ENCODE measurements at regions not wholly inside any gene's neighbourhood (a gene's known extent, or its start where the extent isn't known, plus 50 kb on each side); places are given as distances from the start of the nearest gene placed in this dataset.

DNA sequence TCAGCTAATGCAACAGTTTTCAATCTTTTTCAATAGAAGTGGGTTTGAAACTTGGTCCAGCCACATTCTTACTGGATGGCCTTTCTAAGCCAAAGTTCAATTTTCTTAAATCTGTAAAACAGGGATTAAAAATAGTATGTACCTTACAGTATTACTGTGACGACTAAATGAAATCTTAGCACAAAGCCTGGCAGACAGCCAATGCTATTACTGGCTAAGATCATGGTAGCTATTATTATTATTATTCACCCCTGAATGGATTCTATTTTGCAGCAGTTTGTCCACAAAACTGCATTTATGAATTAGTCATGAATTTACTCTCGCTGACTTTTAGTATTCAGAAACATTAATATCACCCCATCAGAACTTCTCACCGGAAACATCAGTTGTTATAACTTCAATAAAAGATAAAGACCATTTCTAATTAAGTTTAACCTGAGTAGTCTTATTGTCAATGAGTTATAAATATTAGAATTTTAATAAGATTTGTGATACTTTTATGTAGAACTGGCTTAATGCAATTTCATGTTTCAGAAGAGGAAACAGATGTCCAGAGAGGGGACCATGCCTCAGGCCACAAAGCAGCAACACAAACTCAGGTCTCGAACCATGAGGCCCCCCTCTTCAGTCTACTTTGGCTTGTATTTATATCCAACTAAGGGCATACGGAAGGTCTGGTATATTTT lies 468.2 kb downstream of the ARHGEF28 start:
- DNase-seq (ENCODE audit: low read depth in 2 of 2), result no peak

DNA sequence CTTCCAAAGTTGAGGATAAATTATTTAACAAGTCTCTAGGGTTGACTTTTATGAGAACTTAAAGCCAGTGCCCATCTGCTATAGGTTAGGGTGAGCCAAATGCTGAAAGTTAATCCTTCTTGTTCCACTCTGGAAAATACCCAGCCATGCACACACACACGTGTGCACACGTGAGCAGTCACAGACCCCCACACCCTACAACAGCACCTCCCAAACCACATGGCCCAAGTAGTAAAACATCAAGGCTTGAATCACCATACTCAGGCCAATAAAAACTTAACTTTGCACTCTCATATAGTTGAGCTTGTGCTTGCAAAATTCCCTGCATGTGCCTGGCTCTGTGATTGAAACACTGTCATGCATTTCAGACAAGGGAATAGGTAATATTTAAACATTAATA lies 467.6 kb downstream of the ARHGEF28 start:
- no peak for DNase-seq (ENCODE audit: low read depth in 2 of 2)

DNA sequence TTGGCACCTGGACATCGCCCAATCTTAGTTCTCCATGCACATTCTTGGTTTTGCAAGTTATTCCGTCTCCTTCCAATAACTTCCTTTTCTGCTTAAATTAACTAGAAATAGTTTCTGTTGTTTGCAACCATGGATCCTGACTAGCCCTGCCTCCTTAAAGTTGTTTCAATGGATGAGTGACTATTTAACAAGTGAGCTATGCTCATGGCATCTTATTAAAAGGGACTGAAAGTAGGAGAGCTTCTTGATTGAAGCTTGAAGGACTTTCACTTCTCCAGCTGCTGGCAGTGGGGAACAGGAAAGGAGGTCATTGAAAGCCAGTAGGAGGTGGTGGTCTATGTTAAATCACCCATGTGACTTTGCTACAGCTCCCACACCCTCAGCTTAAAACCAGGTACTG lies 466.8 kb downstream of the ARHGEF28 start:
- DNase-seq (ENCODE audit: low read depth in 2 of 2), result no peak

GRCh38 chr5:74085782-74086181 lies 459.8 kb downstream of the ARHGEF28 start:
- no peak for DNase-seq (ENCODE audit: low read depth in 2 of 2)

GRCh38 chr5:74085186-74085585 lies 459.2 kb downstream of the ARHGEF28 start:
- no peak for DNase-seq (ENCODE audit: low read depth in 2 of 2)

DNA sequence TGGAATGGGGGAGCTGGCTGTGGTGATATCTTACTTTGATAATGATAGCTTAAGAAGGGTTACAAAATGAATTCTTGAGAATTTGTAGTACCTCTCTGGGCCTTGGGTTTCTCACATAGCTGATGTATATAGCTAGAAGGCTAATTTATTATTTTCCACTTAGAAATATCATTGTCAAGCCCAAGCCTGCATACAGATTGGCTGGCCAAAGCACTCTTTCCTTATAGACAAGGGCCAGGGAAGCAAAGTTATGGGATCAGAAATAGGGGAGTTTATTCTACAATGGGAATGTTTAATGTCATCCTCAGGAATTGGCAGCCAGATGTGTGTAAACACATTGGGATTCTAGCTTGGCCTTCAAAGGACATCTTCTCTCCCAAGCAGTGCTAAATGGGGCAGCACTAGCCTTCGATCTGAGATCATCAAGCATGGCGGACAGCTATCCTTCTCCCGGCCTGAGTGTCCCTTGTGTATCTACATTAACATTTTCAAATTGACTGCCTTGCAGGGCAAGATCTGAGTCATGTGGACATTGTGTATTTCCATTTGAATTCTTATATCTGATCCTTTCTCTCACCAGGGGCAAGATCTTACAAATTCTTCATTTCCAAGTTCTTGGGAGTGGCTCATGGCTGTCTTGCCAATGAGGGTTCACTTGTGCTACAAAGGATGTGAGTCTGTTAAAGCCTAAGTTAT lies 457.2 kb downstream of the ARHGEF28 start:
- DNase-seq (ENCODE audit: low read depth in 2 of 2), result no peak

DNA sequence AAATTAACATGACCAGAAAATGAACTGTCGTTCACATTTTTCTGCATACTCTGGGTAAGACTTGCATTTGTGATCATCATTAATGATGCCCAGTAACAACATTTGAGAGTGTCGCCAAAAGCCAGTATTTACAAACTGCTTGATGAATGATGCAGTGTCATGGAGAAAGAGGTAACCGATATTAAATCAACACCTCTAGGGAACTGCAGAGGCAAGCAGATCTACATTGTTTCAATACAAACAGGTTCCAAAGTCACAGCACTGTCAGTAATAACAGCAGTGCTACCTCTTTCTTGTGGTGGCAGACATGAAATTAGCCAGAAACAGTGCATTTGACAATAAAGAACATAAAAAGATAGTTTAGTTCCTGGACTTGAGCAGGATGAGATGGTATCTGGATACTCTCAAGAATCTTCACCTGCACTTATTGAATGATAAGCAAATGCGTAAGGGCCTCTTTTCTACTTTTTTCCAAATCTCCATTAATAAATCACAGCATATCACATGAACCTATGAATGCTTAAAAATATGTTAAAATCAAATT lies 456.6 kb downstream of the ARHGEF28 start:
- DNase-seq (ENCODE audit: low read depth in 2 of 2), result no peak

DNA sequence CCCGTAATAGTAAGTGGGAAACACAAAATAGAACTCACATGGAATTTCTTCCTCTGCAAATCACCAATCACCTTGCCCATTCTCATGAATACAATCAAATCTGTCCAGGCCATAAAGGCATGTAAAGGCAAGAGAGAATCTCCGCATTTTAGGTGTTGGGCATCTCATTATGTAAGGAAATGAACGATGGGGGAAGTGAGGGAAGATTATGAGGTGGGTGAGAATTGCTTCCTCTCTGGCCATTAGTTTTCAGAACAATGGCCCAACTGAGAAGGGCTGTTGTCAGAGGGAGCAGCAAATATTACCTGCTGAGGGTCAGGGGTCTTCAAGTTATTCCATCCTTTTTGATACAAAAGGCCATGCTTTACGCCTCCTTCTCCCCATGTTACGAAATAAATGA lies 455.1 kb downstream of the ARHGEF28 start:
- DNase-seq (ENCODE audit: low read depth in 2 of 2), result no peak

- no peak for DNase-seq (ENCODE audit: low read depth in 2 of 2)
These were observed 454.1 kb downstream of the ARHGEF28 start for GRCh38 chr5:74079971-74080556.

- no peak for DNase-seq (ENCODE audit: low read depth in 2 of 2)
These were observed 449.8 kb downstream of the ARHGEF28 start for GRCh38 chr5:74075501-74076484.

DNA sequence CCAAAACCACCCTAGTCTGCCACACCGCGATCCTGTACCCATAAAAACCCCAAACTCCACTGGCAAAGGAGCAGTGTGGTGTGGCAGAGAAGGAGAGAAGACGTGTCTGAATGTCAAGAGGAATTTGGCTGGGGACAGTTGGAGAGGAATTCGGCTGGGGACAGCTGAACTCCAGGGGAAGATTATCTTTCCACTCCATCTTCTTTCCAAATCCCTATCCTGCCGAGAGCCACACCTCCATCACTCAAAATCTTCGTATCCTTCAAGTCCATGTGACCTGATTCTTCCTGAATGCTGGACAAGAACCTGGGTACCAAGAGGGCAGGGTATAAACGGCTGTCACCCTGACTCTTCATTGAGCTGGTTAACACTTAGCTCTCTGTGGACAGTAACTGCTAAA lies 448.1 kb downstream of the ARHGEF28 start:
- DNase-seq (ENCODE audit: low read depth in 2 of 2), result no peak

- no peak for DNase-seq (ENCODE audit: low read depth in 2 of 2)
These were observed 447.3 kb downstream of the ARHGEF28 start for GRCh38 chr5:74073257-74073656.

DNA sequence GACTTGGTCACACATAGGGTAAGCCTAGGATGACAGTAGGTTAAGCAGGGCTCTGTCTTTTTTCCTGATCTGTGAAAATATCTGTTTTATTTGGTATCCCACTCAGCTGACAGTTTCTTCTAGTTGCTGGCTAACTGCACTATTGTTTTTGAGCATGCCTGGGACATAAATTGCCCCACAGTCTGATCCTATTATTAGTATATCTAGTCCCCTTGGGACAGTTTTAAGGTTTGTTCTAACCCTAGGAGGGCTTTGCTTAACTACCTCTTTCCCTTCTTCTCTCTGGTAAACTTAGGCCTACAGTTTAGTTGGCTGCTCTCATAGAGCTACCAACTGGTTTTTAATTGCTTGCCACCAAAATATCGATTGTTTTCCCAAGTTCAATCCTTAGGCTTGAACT lies 446.6 kb downstream of the ARHGEF28 start:
- DNase-seq (ENCODE audit: low read depth in 2 of 2), result no peak

GRCh38 chr5:74070766-74071165 lies 444.8 kb downstream of the ARHGEF28 start:
- no peak for DNase-seq (ENCODE audit: low read depth in 2 of 2)

DNA sequence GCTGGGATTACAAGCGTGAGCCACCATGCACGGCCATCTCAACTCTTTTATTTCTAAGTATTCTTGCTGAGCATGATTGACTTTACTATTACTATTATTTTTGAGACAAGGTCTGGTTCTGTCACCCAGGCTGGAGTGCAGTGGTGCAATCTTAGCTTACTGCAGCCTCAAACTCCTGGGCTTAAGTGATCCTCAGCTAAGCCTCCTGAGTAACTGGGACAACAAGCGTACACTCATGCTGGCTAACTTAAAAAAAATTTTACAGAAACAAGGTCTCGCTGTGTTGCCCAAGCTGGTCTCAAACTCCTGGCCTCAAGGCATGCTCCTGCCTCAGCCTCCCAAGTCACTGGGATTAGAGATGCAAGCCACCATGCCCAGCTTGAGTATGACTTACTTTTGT lies 443.7 kb downstream of the ARHGEF28 start:
- DNase-seq (ENCODE audit: low read depth in 2 of 2), result no peak

GRCh38 chr5:74067748-74068541 lies 441.9 kb downstream of the ARHGEF28 start:
- DNase-seq (ENCODE audit: low read depth in 2 of 2), result no peak

GRCh38 chr5:74064911-74065310 lies 438.9 kb downstream of the ARHGEF28 start:
- DNase-seq (ENCODE audit: low read depth in 2 of 2), result no peak

GRCh38 chr5:74064225-74064624 lies 438.2 kb downstream of the ARHGEF28 start:
- no peak for DNase-seq (ENCODE audit: low read depth in 2 of 2)

DNA sequence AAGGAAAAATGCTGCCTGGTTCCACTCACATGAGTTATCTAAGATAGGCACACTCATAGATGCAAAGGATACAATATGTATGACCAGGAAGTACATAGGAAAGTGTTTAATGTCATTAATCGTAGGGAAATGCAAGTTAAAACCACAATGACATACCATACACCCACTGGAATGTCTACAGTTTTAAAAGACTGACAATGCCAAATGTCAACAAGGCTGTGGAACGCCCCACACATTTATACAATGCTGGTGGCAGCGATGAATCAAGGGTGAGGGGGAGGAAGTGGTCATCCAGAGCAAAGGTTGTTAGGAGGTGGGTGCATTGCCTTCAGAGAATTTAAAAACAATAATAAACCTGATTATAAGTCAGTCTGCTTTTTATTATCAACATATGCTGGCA lies 437.8 kb downstream of the ARHGEF28 start:
- DNase-seq (ENCODE audit: low read depth in 2 of 2), result no peak

DNA sequence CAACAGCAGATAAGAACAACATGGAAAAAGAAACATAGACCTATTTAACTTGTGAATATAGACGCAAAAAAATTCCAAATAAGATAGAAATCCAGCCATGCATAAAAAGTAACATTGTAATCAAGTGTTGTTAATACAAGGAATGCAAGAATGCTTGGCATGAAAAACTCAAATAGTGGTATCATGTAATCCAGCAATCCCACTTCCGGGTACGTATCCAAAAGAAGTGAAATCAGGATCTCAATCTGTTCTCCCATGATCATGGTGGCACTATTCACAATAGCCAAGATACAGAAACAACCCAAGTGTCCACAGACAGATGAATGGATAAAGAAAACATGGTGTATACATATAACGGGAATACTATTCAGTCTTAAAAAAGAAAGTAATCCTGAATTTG lies 437.4 kb downstream of the ARHGEF28 start:
- no peak for DNase-seq (ENCODE audit: low read depth in 2 of 2)

- no peak for DNase-seq (ENCODE audit: low read depth in 2 of 2)
These were observed 435.3 kb downstream of the ARHGEF28 start for GRCh38 chr5:74061292-74061691.

Measured in stimulated activated CD8-positive, alpha-beta memory T cell treated with anti-CD3 and anti-CD28 coated beads, Interleukin-2, amount 100 ng/mL, for 48 hours (primary cell).